BLaER1 treated with 17β-estradiol and CSF1 and Interleukin-3, amounts not matched to agents 10 nM and 100 nM (cell line): ENCODE measurements at regions not wholly inside any gene's neighbourhood (a gene's known extent, or its start where the extent isn't known, plus 50 kb on each side); places are given as distances from the start of the nearest gene placed in this dataset.

Experiments used
- H3K27ac ChIP-seq, 11 experiments: shearing (Covaris generic); formaldehyde crosslinking; 2 replicates each; pipeline ENCODE4 v1.8.1; 2022
- H3K27me3 ChIP-seq, 11 experiments: shearing (Covaris generic); formaldehyde crosslinking; 2 replicates each; pipeline ENCODE4 v1.8.1; 2022
- H3K36me3 ChIP-seq, 11 experiments: shearing (Covaris generic); formaldehyde crosslinking; 2 replicates each; pipeline ENCODE4 v1.8.1; 2022
- H3K4me1 ChIP-seq, 10 experiments: shearing (Covaris generic); formaldehyde crosslinking; 2 replicates each; pipeline ENCODE4 v1.8.1; 2022
- H3K4me2 ChIP-seq, 11 experiments: shearing (Covaris generic); formaldehyde crosslinking; 2 replicates each; pipeline ENCODE4 v1.8.1; 2022
- H3K4me3 ChIP-seq, 10 experiments: shearing (Covaris generic); formaldehyde crosslinking; 2 replicates each; pipeline ENCODE4 v1.8.1; 2022
- H3K9ac ChIP-seq, 11 experiments: shearing (Covaris generic); formaldehyde crosslinking; 2 replicates each; pipeline ENCODE4 v1.8.1; 2022
- H3K9me3 ChIP-seq, 11 experiments: shearing (Covaris generic); formaldehyde crosslinking; replicated peaks in 1 of 11; 2 replicates each; pipeline ENCODE4 v1.8.1; 2022
- H4K20me1 ChIP-seq, 11 experiments: shearing (Covaris generic); formaldehyde crosslinking; 2 replicates each; pipeline ENCODE4 v1.8.1; 2022
- Cebpa-rat ChIP-seq, 11 experiments: shearing (Covaris generic); IDR thresholded peaks; 2 replicates each; pipeline ENCODE4 v1.8.1; 2022

DNA sequence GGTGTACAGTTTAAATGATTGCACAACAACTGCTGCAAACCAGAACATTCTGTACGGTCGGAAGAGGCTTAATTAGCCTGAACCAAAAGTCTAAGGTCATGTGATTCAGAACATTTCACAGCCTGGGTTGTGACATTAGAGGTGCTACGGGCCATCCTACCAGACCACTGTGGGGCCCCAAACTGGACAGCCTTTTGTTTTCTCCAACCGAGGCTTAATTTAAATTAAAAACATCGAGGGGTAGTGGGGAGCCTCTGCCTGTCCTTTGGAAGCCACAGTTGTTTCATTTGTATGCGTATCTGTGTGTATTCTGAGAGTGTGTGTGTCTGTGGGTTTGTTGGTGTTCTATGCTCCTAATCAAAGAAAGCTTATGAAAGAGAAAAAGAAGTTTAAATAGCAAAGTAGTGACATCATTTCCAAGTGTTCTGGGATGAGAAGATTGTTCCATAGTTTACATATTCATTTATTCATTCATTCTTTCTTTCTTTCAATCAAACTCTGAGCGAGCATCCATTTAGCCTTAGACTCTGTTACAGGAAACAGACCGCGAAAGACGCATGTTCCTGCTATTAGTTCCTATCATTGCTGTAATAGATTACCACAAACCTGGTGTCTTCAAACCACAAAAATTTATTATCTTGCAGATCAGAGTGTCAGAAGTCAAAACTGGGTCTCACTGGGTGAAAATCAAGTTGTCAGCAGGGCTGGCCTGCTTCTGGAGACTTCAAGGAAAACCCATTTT lies 444.8 kb downstream of the FOXO1 start:
- no peaks in the 10 kb centered on the region for H4K20me1 ChIP-seq
- no peaks in the 10 kb centered on the region for H3K27me3 ChIP-seq
- peak overlapping the region in 9 of 11 experiments; percentile 1 to 49 (median 25); a peak in 15 of 22 replicates for H3K4me2 ChIP-seq
- TF ChIP-seq Cebpa-rat (IDR thresholded peaks at IDR 0.05): peak in 3 of 11 experiments; percentile 27 to 75 (median 38); a peak in 3 of 22 replicates
- no peak overlapping the region for H3K4me3 ChIP-seq
- H3K27ac ChIP-seq: no peak overlapping the region
- peaks cover 0 to 13% (median 10%) of the 10 kb centered on the region in 10 experiments; a peak in 14 of 20 replicates for H3K4me1 ChIP-seq
- no peak overlapping the region for H3K9ac ChIP-seq
- H3K9me3 ChIP-seq: peaks cover 0 to 7% (median 0%) of the 10 kb centered on the region in 11 experiments; a peak in 3 of 22 replicates
- no peaks in the 10 kb centered on the region for H3K36me3 ChIP-seq

- H4K20me1 ChIP-seq: no peaks in the 10 kb centered on the region
Measured at GRCh38 chr13:40223585-40223984, 442.9 kb downstream of the FOXO1 start.

GRCh38 chr13:40228496-40228895 lies 437.9 kb downstream of the FOXO1 start:
- Histone ChIP-seq H3K4me2 (no peak overlapping the region), H3K4me1 (peaks cover 0 to 11% (median 2%) of the 10 kb centered on the region in 10 experiments; a peak in 6 of 20 replicates), H3K4me3 (no peak overlapping the region), H3K9ac (no peak overlapping the region), H3K36me3 (no peaks in the 10 kb centered on the region), H3K9me3 (peaks cover 0 to 9% (median 0%) of the 10 kb centered on the region in 11 experiments; a peak in 4 of 22 replicates), H4K20me1 (no peaks in the 10 kb centered on the region), H3K27me3 (no peaks in the 10 kb centered on the region), H3K27ac (no peak overlapping the region)
- TF ChIP-seq Cebpa-rat (IDR thresholded peaks at IDR 0.05): no peak

More at GRCh38 chr13:40223585-40223984, 442.9 kb downstream of the FOXO1 start:
- no peaks in the 10 kb centered on the region for H3K36me3 ChIP-seq
- no peak overlapping the region for H3K4me3 ChIP-seq
- no peak overlapping the region for H3K4me2 ChIP-seq
- no peak overlapping the region for H3K9ac ChIP-seq
- H3K4me1 ChIP-seq: peaks cover 0 to 13% (median 10%) of the 10 kb centered on the region in 10 experiments; a peak in 14 of 20 replicates
- no peak overlapping the region for H3K27ac ChIP-seq
- no peaks in the 10 kb centered on the region for H3K9me3 ChIP-seq
- TF ChIP-seq Cebpa-rat (IDR thresholded peaks at IDR 0.05): no peak
- H3K27me3 ChIP-seq: no peaks in the 10 kb centered on the region

GRCh38 chr13:40228990-40229389 lies 437.5 kb downstream of the FOXO1 start:
- H4K20me1 ChIP-seq: no peaks in the 10 kb centered on the region

DNA sequence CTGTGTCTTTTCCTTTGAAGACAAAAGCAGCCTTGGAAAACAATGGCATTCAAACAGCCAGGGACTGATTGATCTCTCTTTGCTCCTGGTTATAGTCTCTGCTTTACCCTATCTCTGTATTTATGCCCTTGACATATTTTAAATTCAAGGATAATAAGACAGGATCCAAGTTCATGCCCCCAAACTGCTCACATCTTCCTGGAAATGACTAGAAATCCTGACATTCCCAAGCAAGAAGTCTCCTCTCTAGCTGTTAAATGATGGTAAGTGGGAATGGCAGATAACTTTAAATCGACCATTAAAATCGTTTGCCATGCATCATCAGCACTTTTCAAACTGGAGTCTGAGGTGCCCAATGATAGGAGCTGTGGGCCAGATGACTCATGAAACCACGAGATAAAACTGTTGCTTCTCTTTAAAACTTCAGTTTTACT lies 435.6 kb downstream of the FOXO1 start:
- Histone ChIP-seq H3K4me3 (no peak overlapping the region), H3K36me3 (no peaks in the 10 kb centered on the region), H3K27me3 (no peaks in the 10 kb centered on the region), H3K9ac (no peak overlapping the region), H3K9me3 (peaks cover 0 to 9% (median 0%) of the 10 kb centered on the region in 11 experiments; a peak in 6 of 22 replicates), H4K20me1 (no peaks in the 10 kb centered on the region), H3K4me1 (peaks cover 0 to 11% (median 2%) of the 10 kb centered on the region in 10 experiments; a peak in 6 of 20 replicates), H3K4me2 (peak overlapping the region in 4 of 11 experiments; percentile 5 to 20 (median 16); a peak in 1 of 22 replicates), H3K27ac (no peak overlapping the region)
- TF ChIP-seq Cebpa-rat (IDR thresholded peaks at IDR 0.05): no peak

More at GRCh38 chr13:40228990-40229389, 437.5 kb downstream of the FOXO1 start:
- Histone ChIP-seq H3K9me3 (peaks cover 0 to 9% (median 0%) of the 10 kb centered on the region in 11 experiments; a peak in 4 of 22 replicates), H3K27ac (no peak overlapping the region), H3K9ac (no peak overlapping the region), H3K4me2 (no peak overlapping the region), H3K4me1 (peaks cover 0 to 11% (median 2%) of the 10 kb centered on the region in 10 experiments; a peak in 6 of 20 replicates), H3K27me3 (no peaks in the 10 kb centered on the region), H3K36me3 (no peaks in the 10 kb centered on the region), H3K4me3 (no peak overlapping the region)
- no peak for TF ChIP-seq Cebpa-rat (IDR thresholded peaks at IDR 0.05)

GRCh38 chr13:40231311-40231710 lies 435.1 kb downstream of the FOXO1 start:
- no peak for TF ChIP-seq Cebpa-rat (IDR thresholded peaks at IDR 0.05)
- no peak overlapping the region for H3K27ac ChIP-seq
- no peak overlapping the region for H3K9ac ChIP-seq
- H3K4me1 ChIP-seq: peaks cover 0 to 11% (median 2%) of the 10 kb centered on the region in 10 experiments; a peak in 6 of 20 replicates
- H3K4me2 ChIP-seq: peak overlapping the region in 2 of 11 experiments; percentile 5 to 15; a peak in 1 of 22 replicates
- no peaks in the 10 kb centered on the region for H3K27me3 ChIP-seq
- H3K4me3 ChIP-seq: no peak overlapping the region
- H4K20me1 ChIP-seq: no peaks in the 10 kb centered on the region
- no peaks in the 10 kb centered on the region for H3K36me3 ChIP-seq
- H3K9me3 ChIP-seq: peaks cover 0 to 9% (median 2%) of the 10 kb centered on the region in 11 experiments; a peak in 7 of 22 replicates

- no peak overlapping the region for H3K4me3 ChIP-seq
- TF ChIP-seq Cebpa-rat (IDR thresholded peaks at IDR 0.05): no peak
- H3K9ac ChIP-seq: no peak overlapping the region
- no peaks in the 10 kb centered on the region for H4K20me1 ChIP-seq
- no peak overlapping the region for H3K27ac ChIP-seq
- peaks cover 0 to 10% (median 4%) of the 10 kb centered on the region in 11 experiments; a peak in 7 of 22 replicates for H3K9me3 ChIP-seq
- no peaks in the 10 kb centered on the region for H3K36me3 ChIP-seq
- H3K27me3 ChIP-seq: no peaks in the 10 kb centered on the region
- H3K4me2 ChIP-seq: no peak overlapping the region
- H3K4me1 ChIP-seq: peaks cover 0 to 11% (median 2%) of the 10 kb centered on the region in 10 experiments; a peak in 6 of 20 replicates
Measured at GRCh38 chr13:40231751-40232150, 434.7 kb downstream of the FOXO1 start.

DNA sequence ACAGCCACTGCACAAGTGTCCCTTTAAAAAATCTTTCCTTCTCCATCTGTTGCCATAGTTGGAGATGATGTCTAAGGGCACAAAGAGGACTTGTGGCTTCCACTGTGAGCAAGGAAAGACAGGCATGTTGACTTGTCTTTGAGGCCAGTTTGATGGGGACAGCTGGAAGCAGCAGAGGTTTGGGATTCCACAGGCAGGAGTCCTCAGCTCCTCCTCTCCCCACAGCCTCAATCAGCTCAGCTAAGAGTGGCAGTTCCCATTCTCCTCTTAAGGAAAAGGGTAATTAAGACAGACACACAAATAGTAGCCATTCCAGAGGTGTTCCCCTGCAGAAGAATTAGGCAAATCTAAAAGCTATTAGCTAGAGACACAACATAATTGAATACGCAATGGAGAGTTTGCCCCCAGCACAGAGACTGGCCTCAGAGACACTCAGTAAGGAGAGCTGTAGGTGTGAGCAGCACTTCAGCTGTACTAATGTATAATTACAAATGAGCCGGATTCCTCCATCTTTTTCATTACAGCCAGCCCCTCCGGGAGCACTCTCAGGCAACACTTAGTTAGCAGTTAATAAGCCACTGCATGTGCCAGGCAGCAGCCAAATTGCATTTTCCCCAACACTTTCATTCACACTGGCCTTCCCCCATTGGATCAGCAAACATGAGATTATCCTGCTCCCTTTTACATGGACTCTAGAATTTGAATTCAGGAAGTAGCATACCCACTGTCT lies 434.0 kb downstream of the FOXO1 start:
- H3K4me2 ChIP-seq: no peak overlapping the region
- H3K9ac ChIP-seq: no peak overlapping the region
- no peak for TF ChIP-seq Cebpa-rat (IDR thresholded peaks at IDR 0.05)
- H4K20me1 ChIP-seq: no peaks in the 10 kb centered on the region
- H3K36me3 ChIP-seq: no peaks in the 10 kb centered on the region
- H3K4me1 ChIP-seq: peaks cover 0 to 11% (median 2%) of the 10 kb centered on the region in 10 experiments; a peak in 6 of 20 replicates
- H3K27me3 ChIP-seq: no peaks in the 10 kb centered on the region
- peaks cover 0 to 11% (median 4%) of the 10 kb centered on the region in 11 experiments; a peak in 7 of 22 replicates for H3K9me3 ChIP-seq
- H3K4me3 ChIP-seq: no peak overlapping the region
- H3K27ac ChIP-seq: no peak overlapping the region

- Histone ChIP-seq H3K9ac (no peak overlapping the region), H4K20me1 (no peaks in the 10 kb centered on the region), H3K9me3 (peaks cover 0 to 21% (median 8%) of the 10 kb centered on the region in 11 experiments; a peak in 11 of 22 replicates), H3K36me3 (no peaks in the 10 kb centered on the region), H3K4me3 (no peak overlapping the region), H3K27ac (no peak overlapping the region), H3K27me3 (no peaks in the 10 kb centered on the region), H3K4me2 (no peak overlapping the region), H3K4me1 (peaks cover 0 to 11% (median 2%) of the 10 kb centered on the region in 10 experiments; a peak in 6 of 20 replicates)
- TF ChIP-seq Cebpa-rat (IDR thresholded peaks at IDR 0.05): no peak
Measured at GRCh38 chr13:40233731-40234195, 432.7 kb downstream of the FOXO1 start.
